Skin of body (tissue), 1 donor: ENCODE measurements at regions not wholly inside any gene's neighbourhood (a gene's known extent, or its start where the extent isn't known, plus 50 kb on each side); places are given as distances from the start of the nearest gene placed in this dataset.

Experiments used
- DNase-seq: peaks from one replicate; lab custom pipeline; 2025; lab: John Stamatoyannopoulos, UW

DNA sequence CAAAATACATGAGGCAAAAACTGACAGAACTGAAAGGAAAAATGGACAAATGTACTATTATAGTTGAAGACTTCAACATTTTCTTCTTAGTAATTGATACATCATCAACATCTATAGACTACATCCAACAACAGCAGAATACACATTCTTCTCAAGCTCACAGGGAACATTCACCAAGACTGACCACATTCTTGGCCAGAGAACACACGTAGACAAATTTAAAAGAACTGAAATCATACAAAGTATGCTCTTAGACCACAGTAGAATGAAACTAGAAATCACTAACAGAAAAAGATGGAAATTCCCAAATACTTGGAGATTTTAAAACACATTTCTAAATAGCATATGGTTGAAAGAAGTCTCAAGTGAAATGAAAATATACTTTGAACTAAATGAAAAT, 55.1 kb upstream of the NSMCE3 start:
- no peak for DNase-seq

GRCh38 chr15:29323557-29323956, 53.9 kb upstream of the NSMCE3 start:
- DNase-seq, result no peak

GRCh38 chr15:29322415-29322814, 52.8 kb upstream of the NSMCE3 start:
- DNase-seq, result no peak

DNA sequence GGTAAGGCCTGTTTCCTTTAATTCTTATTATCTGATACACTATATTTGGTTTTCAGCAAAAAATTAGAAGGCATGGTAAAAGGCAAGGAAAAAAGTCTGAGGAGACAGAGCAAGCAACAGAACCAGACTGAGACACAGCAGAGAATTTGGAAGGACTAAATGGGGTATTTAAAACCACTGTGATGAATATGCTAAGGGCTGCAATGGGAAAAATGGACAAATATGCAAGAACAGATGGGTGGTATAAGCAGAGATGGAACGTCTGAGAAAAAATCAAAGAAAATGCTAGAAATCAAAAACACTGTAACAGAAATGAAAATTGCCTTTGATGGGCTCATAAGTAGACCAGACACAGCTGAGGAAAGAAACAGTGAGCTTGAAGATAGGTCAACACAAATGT, 50.8 kb upstream of the NSMCE3 start:
- DNase-seq, result no peak

- no peak for DNase-seq
Observed at GRCh38 chr15:29319823-29320222, 50.2 kb upstream of the NSMCE3 start.
